Adrenal gland (tissue), 9 donors: ENCODE measurements at regions not wholly inside any gene's neighbourhood (a gene's known extent, or its start where the extent isn't known, plus 50 kb on each side); places are given as distances from the start of the nearest gene placed in this dataset.

Source experiments
- DNase-seq, 7 donors: peaks; one replicate each; pipeline ENCODE4 v3.0.0-alpha.2; 2019 to 2020
- H3K27ac ChIP-seq, 5 donors: fragments of 200-600 bp; sonication (generic) in 4 of 5; 1 replicate in 3 of 5; 2 replicates in 2 of 5; pipeline versions ENCODE4 v1.5.1 to v1.8.0; 2016 to 2020; ENCODE audit warnings: mild to moderate bottlenecking in 1 of 5
- H3K27me3 ChIP-seq: fragments of 200-600 bp; 2 replicates; pipeline ENCODE4 v1.8.0; 2021
- H3K36me3 ChIP-seq, 2 donors: fragments of 200-600 bp; replicated peaks in 1 of 2; 1 replicate in 1 of 2; 2 replicates in 1 of 2; pipeline versions ENCODE4 v1.5.1 to v1.8.0; 2018 to 2022
- H3K4me1 ChIP-seq, 2 donors: fragments of 200-600 bp; replicated peaks in 1 of 2; 1 replicate in 1 of 2; 2 replicates in 1 of 2; pipeline versions ENCODE4 v1.5.1 to v1.8.0; 2018 to 2021
- H3K4me3 ChIP-seq, 4 donors: fragments of 200-600 bp; sonication (generic) in 3 of 4; one replicate each; pipeline ENCODE4 v1.5.1; 2016 to 2018
- H3K9me3 ChIP-seq, 3 donors: fragments of 200-600 bp; sonication (generic) in 1 of 3; replicated peaks in 1 of 3; 1 replicate in 2 of 3; 2 replicates in 1 of 3; pipeline versions ENCODE4 v1.5.1 to v1.8.0; 2016 to 2021
- POLR2A ChIP-seq, 2 donors: fragments of 450-650 bp; IDR thresholded peaks; one replicate each; pipeline ENCODE4 v1.6.1; 2017; ENCODE audit warnings: antibody characterized with exemption in 2 of 2, mild to moderate bottlenecking in 2 of 2, moderate library complexity in 1 of 2
- WGBS, 4 donors: extraction: QIAGEN DNeasy Blood & Tissue Kit in 2 of 4; methylation state at CpG; one replicate each; pipeline versions ENCODE4 v1.1.5 to v1.1.7; 2013 to 2017; 5-methylcytosine and 5-hydroxymethylcytosine counted together
- intact Hi-C, 2 donors: fragments of 100-400 bp; cut with DNase I; formaldehyde crosslinking; loops; one replicate each; pipeline versions ENCODE4 v1.14.1 to v1.15.0; 2022 to 2023
- TF ChIP-seq, protein P1 (sequence below), 6 experiments: fragments of 450-650 bp in 4 of 6; fragments of 200-600 bp in 2 of 6; sonication (generic) in 1 of 6; IDR thresholded peaks; 1 replicate in 5 of 6; 2 replicates in 1 of 6; pipeline versions ENCODE4 v1.5.1 to v1.8.0; 2016 to 2021; ENCODE audit warnings: antibody characterized with exemption in 6 of 6, mild to moderate bottlenecking in 2 of 6, moderate library complexity in 1 of 6
- donor health status: healthy with polysubstance abuse.
- donor health status: Bipolar disorder and iron deficiency.
- donor health status: DM: yes; HTN: yes; CAD: no.
- donor health status: DM: no; HTN: no; CAD: no.
- donor health status: DM: no; HTN: no; CAD: no.

DNA sequence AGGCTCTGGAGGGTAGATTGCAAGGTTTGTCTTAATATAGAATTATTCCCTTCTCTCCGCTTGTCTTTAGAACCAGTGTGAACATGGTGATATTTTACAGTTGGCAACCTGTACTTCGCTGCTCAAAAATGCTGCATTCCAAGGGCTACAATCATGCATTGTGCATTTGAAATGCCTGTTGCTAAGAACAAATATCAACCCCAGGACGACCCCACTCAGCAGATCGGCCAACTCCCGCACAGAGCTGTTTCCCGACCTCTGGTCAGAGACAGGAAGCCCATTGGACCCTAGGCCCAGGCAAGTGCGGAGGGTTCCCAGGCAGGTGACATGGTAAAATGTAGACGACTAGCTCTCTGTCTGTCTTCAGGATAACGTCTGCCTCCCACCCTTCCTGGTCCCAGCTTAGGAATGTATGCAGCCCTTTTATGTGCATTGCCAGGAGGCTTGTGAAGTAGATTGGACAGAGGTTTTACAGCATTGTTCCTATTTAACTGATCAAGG, 263.5 kb downstream of the FOXO1 start:
- Histone ChIP-seq H3K4me1 (peaks cover 17 to 22% of the 10 kb centered on the region in 2 donors), H3K27me3 (no peaks in the 10 kb centered on the region), H3K36me3 (no peaks in the 10 kb centered on the region), H3K4me3 (no peak overlapping the region), H3K9me3 (no peaks in the 10 kb centered on the region), H3K27ac (peak overlapping the region in 4 of 5 donors; percentile 45 to 77 (median 71))
- DNase-seq: peak in 4 of 7 donors; percentile 25 to 68 (median 35)
- TF ChIP-seq, protein P1, sequence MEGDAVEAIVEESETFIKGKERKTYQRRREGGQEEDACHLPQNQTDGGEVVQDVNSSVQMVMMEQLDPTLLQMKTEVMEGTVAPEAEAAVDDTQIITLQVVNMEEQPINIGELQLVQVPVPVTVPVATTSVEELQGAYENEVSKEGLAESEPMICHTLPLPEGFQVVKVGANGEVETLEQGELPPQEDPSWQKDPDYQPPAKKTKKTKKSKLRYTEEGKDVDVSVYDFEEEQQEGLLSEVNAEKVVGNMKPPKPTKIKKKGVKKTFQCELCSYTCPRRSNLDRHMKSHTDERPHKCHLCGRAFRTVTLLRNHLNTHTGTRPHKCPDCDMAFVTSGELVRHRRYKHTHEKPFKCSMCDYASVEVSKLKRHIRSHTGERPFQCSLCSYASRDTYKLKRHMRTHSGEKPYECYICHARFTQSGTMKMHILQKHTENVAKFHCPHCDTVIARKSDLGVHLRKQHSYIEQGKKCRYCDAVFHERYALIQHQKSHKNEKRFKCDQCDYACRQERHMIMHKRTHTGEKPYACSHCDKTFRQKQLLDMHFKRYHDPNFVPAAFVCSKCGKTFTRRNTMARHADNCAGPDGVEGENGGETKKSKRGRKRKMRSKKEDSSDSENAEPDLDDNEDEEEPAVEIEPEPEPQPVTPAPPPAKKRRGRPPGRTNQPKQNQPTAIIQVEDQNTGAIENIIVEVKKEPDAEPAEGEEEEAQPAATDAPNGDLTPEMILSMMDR (IDR thresholded peaks at IDR 0.05): no peak
- TF ChIP-seq POLR2A (IDR thresholded peaks at IDR 0.05): no peak
- intact Hi-C loops: no loop called here
- WGBS, 4 donors: 29 to 37% (median 35%) methylated on average over 4 to 9 of the region's 9 CpGs

DNA sequence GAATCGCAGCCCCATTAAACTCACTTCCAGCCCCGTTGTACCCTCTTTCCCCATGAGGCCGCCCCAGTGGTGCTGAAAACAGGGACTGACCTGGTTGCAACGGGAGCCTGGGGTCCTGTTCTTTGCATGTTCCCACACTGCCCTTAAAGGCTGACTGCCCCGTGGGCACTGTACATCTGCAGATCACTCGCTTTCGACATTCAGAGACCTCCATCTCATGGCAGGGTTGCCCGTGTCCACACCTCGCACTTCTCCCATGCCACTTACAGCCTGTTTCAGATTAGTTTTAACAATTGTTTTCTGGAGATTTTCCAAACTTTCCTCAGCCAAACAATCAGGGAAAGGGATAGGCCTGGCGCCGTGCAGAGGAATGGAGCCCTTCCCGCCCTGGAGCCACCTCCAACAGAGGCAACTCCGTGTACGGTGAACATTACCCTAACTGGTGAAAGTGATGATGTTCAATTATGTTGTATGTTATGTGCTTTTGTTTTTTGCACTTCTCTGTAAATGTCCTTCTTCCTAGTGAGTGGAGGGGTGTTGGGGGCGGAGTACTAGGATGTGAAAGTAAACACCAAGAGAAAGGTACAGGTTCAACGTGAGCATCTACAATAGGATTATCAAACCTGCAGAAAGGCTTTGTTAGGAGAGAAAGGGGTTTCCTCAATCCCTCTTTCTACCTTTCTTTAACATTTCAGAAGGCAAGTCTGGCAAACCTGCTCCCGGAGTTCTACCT, 262.8 kb downstream of the FOXO1 start:
- Histone ChIP-seq H3K4me3 (no peak overlapping the region), H3K36me3 (no peaks in the 10 kb centered on the region), H3K27ac (peak overlapping the region in 2 of 5 donors; percentile 74 to 77), H3K4me1 (peaks cover 17 to 22% of the 10 kb centered on the region in 2 donors), H3K9me3 (no peaks in the 10 kb centered on the region), H3K27me3 (no peaks in the 10 kb centered on the region)
- no peak for DNase-seq
- intact Hi-C loops: no loop called here
- WGBS, 4 donors: 88 to 96% (median 94%) methylated on average over 17 of the region's 17 CpGs
- TF ChIP-seq POLR2A (IDR thresholded peaks at IDR 0.05): no peak
- TF ChIP-seq, protein P1 (IDR thresholded peaks at IDR 0.05): no peak

DNA sequence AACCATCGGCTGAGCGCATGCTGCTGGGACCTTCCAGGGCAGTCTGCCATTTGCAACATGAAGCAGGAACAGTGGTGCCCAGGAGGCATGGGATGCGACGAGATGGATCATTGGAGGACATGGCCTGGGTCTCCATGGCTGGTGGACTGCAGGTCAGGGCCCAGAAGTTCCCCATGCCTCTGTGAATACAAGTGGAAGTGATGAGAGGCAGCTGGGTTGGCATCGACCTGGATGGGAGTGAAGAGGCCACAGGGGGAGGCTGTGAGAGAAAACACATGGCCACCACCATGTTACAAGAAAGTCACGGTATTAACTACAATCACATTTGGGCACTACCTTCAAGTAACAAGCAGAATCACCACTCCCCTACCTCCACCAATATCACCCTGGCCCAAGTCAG, 262.0 kb downstream of the FOXO1 start:
- no peak overlapping the region for H3K27ac ChIP-seq
- no peaks in the 10 kb centered on the region for H3K36me3 ChIP-seq
- no peaks in the 10 kb centered on the region for H3K9me3 ChIP-seq
- DNase-seq: no peak
- intact Hi-C loops: no loop called here
- H3K4me1 ChIP-seq: peaks cover 17 to 22% of the 10 kb centered on the region in 2 donors
- 92 to 99% (median 96%) methylated on average over 6 of the region's 6 CpGs for WGBS, 4 donors
- no peak for TF ChIP-seq POLR2A (IDR thresholded peaks at IDR 0.05)
- TF ChIP-seq, protein P1 (IDR thresholded peaks at IDR 0.05): no peak
- H3K4me3 ChIP-seq: no peak overlapping the region
- no peaks in the 10 kb centered on the region for H3K27me3 ChIP-seq

DNA sequence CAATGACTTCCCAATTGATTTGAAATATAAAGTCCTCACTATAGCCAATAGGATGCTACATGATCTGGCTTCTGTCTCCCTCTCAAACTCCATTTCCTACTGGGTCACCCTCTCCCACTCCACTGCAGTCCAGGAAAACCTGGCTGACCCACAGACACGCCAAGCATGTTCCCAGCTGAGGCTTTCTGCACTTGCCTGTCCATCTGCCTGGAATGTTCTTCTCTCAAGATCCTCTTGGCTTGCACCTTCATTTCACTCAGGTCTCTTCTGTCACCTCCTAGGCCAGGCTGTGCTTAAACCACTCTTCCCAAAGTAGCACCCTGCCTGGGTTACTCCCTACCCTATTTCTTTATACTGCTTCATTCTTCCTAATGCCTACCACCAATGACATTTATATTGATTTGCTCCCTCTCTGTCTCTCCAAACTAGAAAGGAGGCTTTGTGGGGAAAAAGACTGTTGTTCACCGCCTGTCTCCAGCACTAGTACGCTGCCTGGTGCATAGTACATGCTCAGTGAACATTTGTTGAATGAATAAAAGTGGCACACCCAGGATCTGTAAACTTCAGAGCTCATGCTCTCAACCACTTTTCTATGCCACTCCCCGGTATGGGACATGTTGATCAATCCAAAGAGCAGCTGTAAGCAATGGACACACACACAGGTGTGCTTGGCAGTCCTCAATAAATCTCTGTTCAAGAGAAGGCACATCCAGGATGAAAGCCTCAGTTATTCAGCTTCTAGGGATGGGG, 261.3 kb downstream of the FOXO1 start:
- Histone ChIP-seq H3K27me3 (no peaks in the 10 kb centered on the region), H3K27ac (no peak overlapping the region), H3K4me3 (no peak overlapping the region), H3K4me1 (peaks cover 17 to 22% of the 10 kb centered on the region in 2 donors), H3K9me3 (no peaks in the 10 kb centered on the region), H3K36me3 (no peaks in the 10 kb centered on the region)
- WGBS, 4 donors: 94 to 97% (median 96%) methylated on average over 4 of the region's 4 CpGs
- no peak for DNase-seq
- intact Hi-C loops: no loop called here
- TF ChIP-seq, protein P1 (IDR thresholded peaks at IDR 0.05): no peak
- TF ChIP-seq POLR2A (IDR thresholded peaks at IDR 0.05): no peak
